ENCODE measurements at regions not wholly inside any gene's neighbourhood (a gene's known extent, or its start where the extent isn't known, plus 50 kb on each side); places are given as distances from the start of the nearest gene placed in this dataset.

GRCh38 chr2:157058161-157058560, 199.3 kb upstream of the GALNT5 start:
- no peak for TF ChIP-seq CTCF (IDR thresholded peaks at IDR 0.05)
- Mint-ChIP-seq H3K9me3 (no peaks in the 10 kb centered on the region), H3K27ac (no peak overlapping the region), H3K4me1 (ENCODE audit: low read depth) (peaks cover 43% of the 10 kb centered on the region), H3K4me3 (no peak overlapping the region), H3K27me3 (ENCODE audit: insufficient read depth) (peaks cover 3% of the 10 kb centered on the region), H3K36me3 (ENCODE audit: low read depth) (no peaks in the 10 kb centered on the region)
- no peak for DNase-seq

- Mint-ChIP-seq H3K4me3 (no peak overlapping the region), H3K4me1 (ENCODE audit: low read depth) (peaks cover 34% of the 10 kb centered on the region), H3K27me3 (ENCODE audit: insufficient read depth) (peaks cover 3% of the 10 kb centered on the region), H3K9me3 (no peaks in the 10 kb centered on the region), H3K27ac (no peak overlapping the region), H3K36me3 (ENCODE audit: low read depth) (no peaks in the 10 kb centered on the region)
- no peak for TF ChIP-seq CTCF (IDR thresholded peaks at IDR 0.05)
- no peak for DNase-seq
Observed at GRCh38 chr2:157059036-157059435, 198.5 kb upstream of the GALNT5 start.

DNA sequence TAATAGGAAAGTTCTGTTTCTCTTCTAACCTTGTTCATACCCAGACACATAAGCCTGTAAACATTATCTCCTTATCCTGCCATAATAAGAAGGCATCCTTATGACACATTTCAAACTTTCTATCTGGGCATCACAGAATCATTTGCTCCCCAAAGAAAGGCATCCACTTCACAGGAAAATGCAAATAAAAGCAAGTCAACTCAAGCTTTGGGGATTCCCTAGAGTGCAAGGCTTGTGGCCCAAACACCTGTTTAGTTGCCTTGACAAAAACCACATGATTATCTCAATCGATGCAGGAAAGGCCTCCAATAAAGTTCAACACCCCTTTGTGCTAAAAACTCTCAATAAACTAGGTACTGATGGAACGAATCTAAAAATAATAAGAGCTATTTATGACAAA, 195.7 kb upstream of the GALNT5 start:
- H3K36me3 Mint-ChIP-seq (ENCODE audit: low read depth) = no peaks in the 10 kb centered on the region
- TF ChIP-seq CTCF (IDR thresholded peaks at IDR 0.05) = no peak
- H3K27ac Mint-ChIP-seq = no peak overlapping the region
- peaks cover 9% of the 10 kb centered on the region for H3K4me1 Mint-ChIP-seq (ENCODE audit: low read depth)
- no peak for DNase-seq
- peaks cover 6% of the 10 kb centered on the region for H3K27me3 Mint-ChIP-seq (ENCODE audit: insufficient read depth)
- H3K9me3 Mint-ChIP-seq = no peaks in the 10 kb centered on the region
- no peak overlapping the region for H3K4me3 Mint-ChIP-seq

GRCh38 chr2:157067562-157067961, 189.9 kb upstream of the GALNT5 start:
- TF ChIP-seq CTCF (IDR thresholded peaks at IDR 0.05) = no peak
- DNase-seq = no peak
- Mint-ChIP-seq H3K27ac (no peak overlapping the region), H3K27me3 (ENCODE audit: insufficient read depth) (peaks cover 19% of the 10 kb centered on the region), H3K36me3 (ENCODE audit: low read depth) (peaks cover 17% of the 10 kb centered on the region; the same call in 1 of the 2 replicates), H3K4me1 (ENCODE audit: low read depth) (peaks cover 11% of the 10 kb centered on the region), H3K4me3 (no peak overlapping the region), H3K9me3 (peaks cover 9% of the 10 kb centered on the region)

- H3K9me3 Mint-ChIP-seq = peaks cover 9% of the 10 kb centered on the region
- no peak for TF ChIP-seq CTCF (IDR thresholded peaks at IDR 0.05)
- H3K4me3 Mint-ChIP-seq = no peak overlapping the region
- peaks cover 19% of the 10 kb centered on the region for H3K27me3 Mint-ChIP-seq (ENCODE audit: insufficient read depth)
- peaks cover 17% of the 10 kb centered on the region; the same call in 1 of the 2 replicates for H3K36me3 Mint-ChIP-seq (ENCODE audit: low read depth)
- H3K4me1 Mint-ChIP-seq (ENCODE audit: low read depth) = peaks cover 11% of the 10 kb centered on the region
- H3K27ac Mint-ChIP-seq = no peak overlapping the region
- no peak for DNase-seq
Observed at GRCh38 chr2:157068237-157068636, 189.3 kb upstream of the GALNT5 start.

- H3K4me3 Mint-ChIP-seq = no peak overlapping the region
Observed at GRCh38 chr2:157075924-157076323, 181.6 kb upstream of the GALNT5 start.

More at GRCh38 chr2:157075924-157076323, 181.6 kb upstream of the GALNT5 start:
- DNase-seq = no peak
- no peak for TF ChIP-seq CTCF (IDR thresholded peaks at IDR 0.05)
- peaks cover 9% of the 10 kb centered on the region for H3K9me3 Mint-ChIP-seq
- peaks cover 6% of the 10 kb centered on the region; the same call in 1 of the 2 replicates for H3K27me3 Mint-ChIP-seq (ENCODE audit: insufficient read depth)
- H3K4me1 Mint-ChIP-seq (ENCODE audit: low read depth) = no peaks in the 10 kb centered on the region
- H3K27ac Mint-ChIP-seq = no peak overlapping the region
- H3K36me3 Mint-ChIP-seq (ENCODE audit: low read depth) = 0 out of 2 replicates have a peak, but pooled peaks cover 11% of the 10 kb centered on the region
